ENCODE measurements at regions not wholly inside any gene's neighbourhood (a gene's known extent, or its start where the extent isn't known, plus 50 kb on each side); places are given as distances from the start of the nearest gene placed in this dataset.
"Not testable (repeated sequence)": the region's sequence is repeated elsewhere in the genome, so short reads cannot be mapped to it uniquely, and the experiment has no call there.

- Mint-ChIP-seq H3K4me1 (ENCODE audit: low read depth) (no peaks in the 10 kb centered on the region), H3K4me3 (ENCODE audit: unreplicated experiment) (no peak overlapping the region), H3K27ac (ENCODE audit: unreplicated experiment) (no peak overlapping the region), H3K27me3 (ENCODE audit: low read depth) (peaks cover 8% of the 10 kb centered on the region), H3K36me3 (ENCODE audit: low read depth) (no peaks in the 10 kb centered on the region), H3K9me3 (ENCODE audit: low read depth) (peaks cover 5% of the 10 kb centered on the region)
- TF ChIP-seq CTCF (IDR thresholded peaks at IDR 0.05) = no peak
- DNase-seq (ENCODE audit: low spot score) = no peak
These were observed 351.6 kb upstream of the NOX3 start for GRCh38 chr6:155807243-155807642.

GRCh38 chr6:155801046-155801445 lies 345.4 kb upstream of the NOX3 start:
- Mint-ChIP-seq H3K27ac (ENCODE audit: unreplicated experiment) (no peak overlapping the region), H3K4me1 (ENCODE audit: low read depth) (no peaks in the 10 kb centered on the region), H3K27me3 (ENCODE audit: low read depth) (peaks cover 6% of the 10 kb centered on the region), H3K4me3 (ENCODE audit: unreplicated experiment) (no peak overlapping the region), H3K36me3 (ENCODE audit: low read depth) (peaks cover 4% of the 10 kb centered on the region), H3K9me3 (ENCODE audit: low read depth) (peaks cover 6% of the 10 kb centered on the region)
- no peak for TF ChIP-seq CTCF (IDR thresholded peaks at IDR 0.05)
- DNase-seq (ENCODE audit: low spot score) = no peak

DNA sequence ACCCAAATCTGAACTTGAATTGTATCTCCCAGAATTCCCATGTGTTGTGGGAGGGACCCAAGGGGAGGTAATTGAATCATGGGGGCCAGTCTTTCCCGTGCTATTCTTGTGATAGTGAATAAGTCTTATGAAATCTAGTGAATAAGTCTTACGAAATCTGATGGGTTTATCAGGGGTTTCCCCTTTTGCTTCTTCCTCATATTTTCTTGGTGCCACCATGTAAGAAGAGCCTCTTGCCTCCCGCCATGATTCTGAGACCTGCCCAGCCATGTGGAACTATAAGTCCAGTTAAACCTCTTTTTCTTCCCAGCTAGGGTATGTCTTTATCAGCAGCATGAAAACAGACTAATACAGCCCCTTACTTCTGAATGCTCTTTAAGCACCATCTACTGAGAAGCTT lies 343.2 kb upstream of the NOX3 start:
- not testable (repeated sequence) for DNase-seq (ENCODE audit: low spot score); H3K4me1 Mint-ChIP-seq (ENCODE audit: low read depth); H3K4me3 Mint-ChIP-seq (ENCODE audit: unreplicated experiment); H3K27ac Mint-ChIP-seq (ENCODE audit: unreplicated experiment); H3K36me3 Mint-ChIP-seq (ENCODE audit: low read depth)
- H3K27me3 Mint-ChIP-seq (ENCODE audit: low read depth) = peaks cover 11% of the 10 kb centered on the region
- H3K9me3 Mint-ChIP-seq (ENCODE audit: low read depth) = peaks cover 13% of the 10 kb centered on the region

DNA sequence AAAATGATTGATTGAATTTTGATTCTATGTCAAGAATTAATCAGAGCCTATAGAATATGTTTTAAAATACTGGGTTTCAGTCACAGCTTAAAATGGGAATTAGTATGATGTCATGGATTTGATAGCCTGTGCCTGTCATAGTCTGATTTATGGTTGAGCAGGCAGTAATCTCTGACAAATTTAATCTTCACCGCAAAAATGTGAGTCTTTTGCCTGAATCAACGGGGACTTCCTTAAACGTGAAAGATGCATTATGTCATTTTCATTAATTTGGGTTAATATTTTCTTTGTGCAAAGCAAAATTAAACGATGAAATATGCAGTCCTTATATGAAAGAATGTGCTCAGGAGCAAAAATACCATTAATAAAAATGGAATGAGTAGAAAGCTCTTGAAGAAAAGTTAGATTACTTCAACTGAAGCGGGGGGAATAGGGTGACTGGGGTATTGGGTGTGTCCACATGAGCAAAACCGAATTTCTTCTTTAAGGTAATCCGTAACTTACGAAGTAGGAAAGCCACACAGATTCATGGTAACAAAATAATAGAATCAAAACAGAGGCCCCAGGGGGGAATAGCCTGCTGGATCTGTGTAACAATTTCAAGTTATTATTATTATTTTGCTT lies 339.6 kb upstream of the NOX3 start:
- DNase-seq (ENCODE audit: low spot score) = no peak
- Mint-ChIP-seq H3K27me3 (ENCODE audit: low read depth) (peaks cover 10% of the 10 kb centered on the region), H3K4me3 (ENCODE audit: unreplicated experiment) (no peak overlapping the region), H3K36me3 (ENCODE audit: low read depth) (no peaks in the 10 kb centered on the region), H3K4me1 (ENCODE audit: low read depth) (no peaks in the 10 kb centered on the region), H3K27ac (ENCODE audit: unreplicated experiment) (no peak overlapping the region), H3K9me3 (ENCODE audit: low read depth) (peaks cover 13% of the 10 kb centered on the region)
- no peak for TF ChIP-seq CTCF (IDR thresholded peaks at IDR 0.05)

- Mint-ChIP-seq H3K36me3 (ENCODE audit: low read depth) (no peaks in the 10 kb centered on the region), H3K4me1 (ENCODE audit: low read depth) (no peaks in the 10 kb centered on the region), H3K9me3 (ENCODE audit: low read depth) (peaks cover 10% of the 10 kb centered on the region), H3K4me3 (ENCODE audit: unreplicated experiment) (no peak overlapping the region), H3K27me3 (ENCODE audit: low read depth) (peaks cover 10% of the 10 kb centered on the region), H3K27ac (ENCODE audit: unreplicated experiment) (no peak overlapping the region)
- TF ChIP-seq CTCF (IDR thresholded peaks at IDR 0.05) = no peak
- no peak for DNase-seq (ENCODE audit: low spot score)
These were observed 336.3 kb upstream of the NOX3 start for GRCh38 chr6:155791891-155792290.

DNA sequence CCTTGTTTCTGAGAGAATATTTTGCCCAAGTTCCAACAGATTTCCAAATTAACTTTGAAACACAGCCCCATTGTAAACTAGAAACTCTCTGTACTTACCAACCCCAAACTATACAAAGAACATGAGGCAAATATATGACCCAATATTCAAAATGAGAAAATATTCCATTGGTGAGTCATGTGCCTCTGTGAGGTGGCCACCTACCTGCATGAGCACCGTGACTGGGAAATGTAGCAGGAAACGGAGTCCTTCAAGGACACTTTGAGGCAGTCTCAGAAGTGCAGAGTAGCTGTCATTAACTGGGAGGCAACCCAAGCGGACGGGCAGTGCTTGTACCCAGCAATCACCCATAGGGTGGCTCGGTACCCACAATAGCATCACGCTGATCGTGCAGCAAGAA lies 335.5 kb upstream of the NOX3 start:
- DNase-seq (ENCODE audit: low spot score) = no peak
- Mint-ChIP-seq H3K4me1 (ENCODE audit: low read depth) (no peaks in the 10 kb centered on the region), H3K27me3 (ENCODE audit: low read depth) (peaks cover 10% of the 10 kb centered on the region), H3K9me3 (ENCODE audit: low read depth) (peaks cover 10% of the 10 kb centered on the region), H3K4me3 (ENCODE audit: unreplicated experiment) (no peak overlapping the region), H3K27ac (ENCODE audit: unreplicated experiment) (no peak overlapping the region), H3K36me3 (ENCODE audit: low read depth) (no peaks in the 10 kb centered on the region)
- TF ChIP-seq CTCF (IDR thresholded peaks at IDR 0.05) = no peak
